HG02642 (cell line): ENCODE measurements at regions not wholly inside any gene's neighbourhood (a gene's known extent, or its start where the extent isn't known, plus 50 kb on each side); places are given as distances from the start of the nearest gene placed in this dataset.

ENCODE experiments used
- ATAC-seq: cut with Tn5 transposase; IDR thresholded peaks from one replicate; pipeline ENCODE4 v1.9.1; 2021; ENCODE audit warnings: mild to moderate bottlenecking; ENCODE audit not compliant: unreplicated experiment, poor library complexity

DNA sequence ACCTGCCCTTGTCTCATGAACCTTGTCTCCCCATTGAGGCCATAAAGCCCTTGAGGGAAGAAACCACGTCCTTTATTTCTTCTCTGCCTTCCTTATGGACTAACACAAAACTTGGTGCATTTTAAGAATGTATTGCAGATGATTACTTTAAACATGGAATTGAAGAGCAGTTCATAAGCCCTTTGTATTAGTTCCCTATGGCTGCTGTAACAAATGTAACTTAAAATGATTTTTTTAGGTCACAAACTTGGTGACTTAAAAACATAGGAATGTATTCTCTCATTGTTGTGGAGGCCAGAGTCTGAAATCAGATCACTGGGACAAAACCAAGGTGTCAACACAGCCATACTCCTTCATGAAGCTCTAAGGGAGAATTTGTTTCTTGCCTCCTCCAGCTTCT lies 185.5 kb downstream of the PHLDA1 start:
- no peak for ATAC-seq

DNA sequence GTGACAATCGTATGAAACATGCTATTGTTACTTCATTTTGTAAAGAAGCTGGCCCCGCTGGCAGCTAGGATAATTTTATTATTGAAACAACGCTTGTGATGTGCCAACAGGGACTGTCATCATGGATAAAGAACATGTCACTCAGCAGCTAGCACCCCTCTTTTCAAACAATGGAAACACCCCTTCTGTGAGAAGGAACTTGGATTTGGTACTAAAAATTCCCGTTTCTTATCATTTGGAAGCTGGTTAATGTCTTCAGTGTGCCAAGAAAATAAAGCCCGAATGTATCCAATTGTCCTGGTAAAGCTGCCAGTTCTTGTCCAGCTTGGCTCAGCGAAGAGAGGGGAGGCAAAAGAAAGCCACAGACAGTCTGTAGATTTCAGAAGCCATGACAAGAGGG lies 186.6 kb downstream of the PHLDA1 start:
- no peak for ATAC-seq

GRCh38 chr12:75844049-75844770 lies 187.4 kb downstream of the PHLDA1 start:
- ATAC-seq: no peak

- no peak for ATAC-seq
Observed at GRCh38 chr12:75842090-75842489, 189.5 kb downstream of the PHLDA1 start.

DNA sequence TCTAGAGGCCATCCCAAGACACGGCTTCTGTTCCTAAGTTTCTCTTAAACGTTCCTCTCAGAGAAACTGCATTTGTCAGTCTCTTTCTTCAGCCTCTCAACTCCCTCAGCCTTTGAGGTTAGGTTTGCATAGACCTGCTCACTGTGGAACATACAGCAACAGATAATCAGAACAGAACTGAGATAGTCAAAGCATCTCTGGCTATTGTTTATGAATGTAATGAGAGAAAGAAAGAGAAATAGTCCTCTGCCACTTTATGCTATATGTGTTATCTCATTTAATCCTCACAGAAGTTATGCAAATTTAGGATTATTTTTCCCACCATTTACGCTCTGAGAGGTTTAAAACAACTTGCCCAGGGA lies 190.6 kb downstream of the PHLDA1 start:
- ATAC-seq: no peak

DNA sequence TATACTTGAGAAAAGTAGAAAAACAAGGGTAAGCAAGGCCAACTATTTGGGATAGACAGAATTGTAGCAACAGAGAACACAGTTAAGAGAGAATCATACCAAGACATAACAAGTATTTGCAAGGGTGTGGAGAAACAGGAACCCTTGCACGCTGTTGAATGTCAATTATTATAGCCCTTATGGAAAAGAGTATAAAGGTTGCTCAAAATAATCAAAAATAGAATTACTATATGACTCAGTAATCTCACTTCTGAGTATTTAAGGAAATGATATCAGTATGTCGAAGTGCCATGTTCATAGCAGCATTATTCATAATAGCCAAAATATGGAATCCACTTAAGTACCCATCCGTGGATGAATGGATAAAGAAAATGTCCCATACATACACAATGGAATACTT lies 193.3 kb downstream of the PHLDA1 start:
- no peak for ATAC-seq

DNA sequence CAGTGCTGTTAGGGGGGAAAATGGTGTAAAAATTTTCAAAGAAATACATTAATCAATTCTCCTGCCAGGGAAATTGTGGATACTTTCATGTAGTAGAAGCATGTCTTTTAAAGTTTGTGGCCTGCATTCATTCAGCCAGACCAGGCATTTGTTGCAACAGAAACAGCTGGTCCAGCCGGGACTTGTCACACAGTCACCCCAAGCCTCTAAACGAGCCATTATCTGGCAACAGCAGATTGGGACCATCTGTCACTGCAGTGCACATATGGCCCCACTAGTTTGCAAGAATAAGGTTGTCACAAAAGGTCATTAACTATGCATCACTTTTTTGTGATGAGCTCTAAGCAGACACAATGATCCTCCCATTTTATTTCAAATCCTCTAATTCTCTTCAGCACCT lies 193.9 kb downstream of the PHLDA1 start:
- ATAC-seq: no peak

- ATAC-seq: no peak
Observed at GRCh38 chr12:75836533-75836932, 195.0 kb downstream of the PHLDA1 start.

- ATAC-seq: no peak
Observed at GRCh38 chr12:75834591-75834990, 197.0 kb downstream of the PHLDA1 start.

DNA sequence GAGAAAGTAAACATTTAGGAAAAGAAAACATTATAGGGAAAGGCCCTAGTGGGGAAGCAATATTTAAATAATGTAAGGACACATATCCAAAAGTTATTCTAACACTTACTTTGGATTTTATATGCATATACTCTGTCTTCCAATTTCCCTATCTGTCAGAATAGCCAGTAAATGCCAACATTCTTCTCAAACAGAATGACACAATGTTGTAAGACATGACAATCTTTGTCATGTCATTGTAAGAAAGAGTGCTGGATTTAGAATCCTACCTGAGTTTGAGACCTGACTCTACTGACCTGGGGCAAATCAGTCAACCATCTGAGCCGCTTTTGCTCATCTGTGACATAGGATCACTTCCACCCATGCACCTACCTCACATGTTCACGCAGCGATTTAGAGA lies 198.3 kb downstream of the PHLDA1 start:
- no peak for ATAC-seq

GRCh38 chr12:75831402-75831801 lies 200.2 kb downstream of the PHLDA1 start:
- no peak for ATAC-seq

GRCh38 chr12:75827061-75827460 lies 204.5 kb downstream of the PHLDA1 start:
- no peak for ATAC-seq

- no peak for ATAC-seq
Observed at GRCh38 chr12:75825686-75826085, 205.9 kb downstream of the PHLDA1 start.

DNA sequence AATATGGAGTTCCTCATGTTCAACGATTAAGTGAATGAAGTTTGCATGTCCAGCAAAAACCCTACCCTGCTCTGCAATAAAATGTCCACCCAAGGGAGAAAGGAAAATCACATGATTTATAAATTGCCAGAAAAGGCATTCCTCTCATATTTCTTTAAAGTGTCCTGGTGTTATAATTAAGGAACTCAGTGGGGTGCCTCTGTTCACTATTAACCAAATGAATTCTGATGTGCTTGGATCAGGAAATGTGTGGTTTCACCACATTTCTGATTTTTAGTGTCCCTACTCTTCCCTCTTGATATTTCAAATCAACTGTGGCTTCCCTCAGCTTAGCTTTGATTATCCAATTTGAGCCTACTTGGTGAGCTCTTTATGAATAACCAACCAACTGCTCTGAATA lies 208.1 kb downstream of the PHLDA1 start:
- ATAC-seq: no peak

GRCh38 chr12:75822416-75822815 lies 209.2 kb downstream of the PHLDA1 start:
- ATAC-seq: no peak

GRCh38 chr12:75820848-75821578 lies 210.6 kb downstream of the PHLDA1 start:
- no peak for ATAC-seq

DNA sequence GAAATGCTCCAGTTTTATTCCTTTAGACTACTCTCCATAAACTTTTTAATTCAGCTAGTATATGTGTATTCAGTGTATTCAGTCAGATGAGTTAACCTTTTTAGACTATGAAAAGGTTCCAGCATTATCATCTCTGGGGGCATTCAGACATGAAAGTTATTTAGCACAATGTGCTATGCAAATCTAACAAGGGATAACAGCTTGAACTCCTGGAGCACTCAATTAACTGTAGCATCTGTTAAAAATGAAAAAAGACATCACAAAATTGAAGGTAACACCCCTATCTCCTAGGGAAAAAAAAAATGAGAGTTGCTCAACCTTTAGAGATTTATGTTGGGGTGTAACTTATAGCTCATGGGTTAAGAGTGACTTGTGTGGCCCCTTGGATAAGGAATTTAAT lies 211.5 kb downstream of the PHLDA1 start:
- no peak for ATAC-seq

GRCh38 chr12:75819512-75819911 lies 212.1 kb downstream of the PHLDA1 start:
- ATAC-seq: no peak

DNA sequence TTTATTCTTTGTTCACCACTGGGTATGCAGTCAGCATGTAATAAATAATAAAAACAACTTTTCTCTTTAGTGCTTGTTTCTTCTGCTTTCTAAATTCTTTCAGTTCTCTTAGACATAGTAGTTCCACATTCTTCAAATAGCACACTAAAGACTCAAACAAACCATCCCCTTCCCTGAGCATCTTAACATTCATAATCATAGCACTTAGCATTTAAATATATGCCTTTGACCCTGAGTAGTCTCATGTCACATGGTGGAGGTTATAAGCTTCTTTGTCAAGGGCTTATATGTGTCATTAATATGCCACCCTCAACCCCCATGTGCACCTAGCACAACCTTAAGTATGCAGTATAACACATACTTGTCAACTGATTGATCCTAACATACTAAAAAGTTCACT lies 212.7 kb downstream of the PHLDA1 start:
- ATAC-seq: no peak

DNA sequence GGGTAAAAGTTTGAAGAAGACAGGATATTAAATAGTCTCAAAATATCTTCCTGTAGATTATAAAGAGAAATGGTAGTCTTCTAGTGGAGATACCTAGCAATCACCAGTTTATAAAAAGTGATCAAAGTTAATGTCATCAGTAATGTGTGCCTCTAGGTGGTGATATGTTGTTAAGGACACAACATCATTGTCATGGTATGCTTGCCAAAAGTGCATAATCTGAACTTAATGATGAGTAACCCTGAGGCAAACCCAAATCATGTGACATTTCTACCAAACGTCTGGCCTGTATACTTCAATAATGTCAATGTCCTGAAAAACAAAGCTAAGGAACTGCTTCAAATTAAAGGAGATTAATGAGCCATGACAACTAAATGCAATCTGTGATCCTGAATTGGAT lies 214.7 kb downstream of the PHLDA1 start:
- no peak for ATAC-seq

DNA sequence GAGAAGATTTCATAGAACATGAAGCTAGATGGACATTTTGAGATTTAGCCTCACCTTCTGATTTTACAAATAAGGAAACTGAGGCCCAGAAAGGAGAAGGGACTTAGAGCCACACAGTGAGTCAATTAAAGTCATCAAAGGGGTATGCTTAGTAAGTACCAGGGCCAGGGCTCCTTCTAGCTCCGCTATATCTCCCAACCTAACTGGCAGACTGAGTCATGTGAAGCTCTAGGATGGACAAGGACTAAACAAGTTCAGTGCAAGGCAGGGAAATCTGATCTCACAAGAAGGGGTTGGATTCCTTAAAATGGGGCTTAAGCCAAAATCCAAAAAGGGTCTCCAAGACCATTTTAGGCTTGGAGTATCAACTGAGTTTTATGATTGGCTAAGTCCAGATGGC lies 215.8 kb downstream of the PHLDA1 start:
- ATAC-seq: no peak
